MM.1S (cell line): ENCODE measurements at regions not wholly inside any gene's neighbourhood (a gene's known extent, or its start where the extent isn't known, plus 50 kb on each side); places are given as distances from the start of the nearest gene placed in this dataset.

Experiments
- DNase-seq: peaks from one replicate; pipeline ENCODE4 v3.0.0-alpha.2; 2015
- H2AFZ ChIP-seq: fragments of 300-600 bp; sonication (generic); 2 replicates; pipeline ENCODE4 v1.6.0; 2016; ENCODE audit warnings: antibody characterized with exemption, low read length
- H3F3A ChIP-seq: fragments of 300-600 bp; sonication (generic); 2 replicates; pipeline ENCODE4 v1.6.1; 2016; ENCODE audit warnings: mild to moderate bottlenecking, antibody characterized with exemption, low read length, moderate library complexity, mixed read lengths; ENCODE audit not compliant: insufficient read depth
- H3K27ac ChIP-seq: fragments of 300-600 bp; sonication (generic); 2 replicates; pipeline ENCODE4 v1.5.1; 2016; ENCODE audit warnings: mild to moderate bottlenecking, low read length
- H3K27me3 ChIP-seq: fragments of 300-600 bp; sonication (generic); replicated peaks from 2 replicates; pipeline ENCODE4 v1.6.0; 2016; ENCODE audit warnings: low read length; ENCODE audit not compliant: insufficient read depth
- H3K36me3 ChIP-seq: fragments of 300-600 bp; sonication (generic); replicated peaks from 2 replicates; pipeline ENCODE4 v1.6.1; 2016; ENCODE audit warnings: mild to moderate bottlenecking, low read length, mixed read lengths; ENCODE audit not compliant: insufficient read depth
- H3K4me1 ChIP-seq: fragments of 300-600 bp; sonication (generic); 2 replicates; pipeline ENCODE4 v1.6.1; 2016; ENCODE audit warnings: low read length, mixed read lengths
- H3K4me2 ChIP-seq: fragments of 300-600 bp; sonication (generic); 2 replicates; pipeline ENCODE4 v1.6.0; 2016; ENCODE audit warnings: low read depth, low read length
- H3K4me3 ChIP-seq: fragments of 300-600 bp; sonication (generic); 2 replicates; pipeline ENCODE4 v1.5.1; 2016; ENCODE audit warnings: low read length, mixed read lengths
- H3K79me2 ChIP-seq: fragments of 300-600 bp; sonication (generic); 2 replicates; pipeline ENCODE4 v1.6.1; 2016; ENCODE audit warnings: mixed run types, low read length, mixed read lengths
- H3K9ac ChIP-seq: fragments of 300-600 bp; sonication (generic); 2 replicates; pipeline ENCODE4 v1.6.1; 2016; ENCODE audit warnings: low read length, mixed read lengths
- H3K9me2 ChIP-seq: fragments of 300-600 bp; sonication (generic); replicated peaks from 2 replicates; pipeline ENCODE4 v1.6.1; 2016; ENCODE audit warnings: mild to moderate bottlenecking, low read length, mixed read lengths; ENCODE audit not compliant: insufficient read depth
- H3K9me3 ChIP-seq: fragments of 300-600 bp; sonication (generic); replicated peaks from 2 replicates; pipeline ENCODE4 v1.6.1; 2016; ENCODE audit warnings: mild to moderate bottlenecking, low read length, mixed read lengths; ENCODE audit not compliant: insufficient read depth
- H4K20me1 ChIP-seq: fragments of 300-600 bp; sonication (generic); 2 replicates; pipeline ENCODE4 v1.6.1; 2016; ENCODE audit warnings: mild to moderate bottlenecking, low read length, moderate library complexity, mixed read lengths; ENCODE audit not compliant: insufficient read depth
- CTCF ChIP-seq: fragments of 300-600 bp; sonication (generic); IDR thresholded peaks from 2 replicates; pipeline ENCODE4 v1.5.1; 2016; ENCODE audit warnings: antibody characterized with exemption, low read length, mixed read lengths
- EZH2 ChIP-seq: fragments of 300-600 bp; sonication (generic); optimal IDR thresholded peaks from 2 replicates; pipeline ENCODE3; 2017; ENCODE audit warnings: low read depth, mild to moderate bottlenecking, antibody characterized with exemption, low read length, mixed read lengths
- EZH2phosphoT487 ChIP-seq: fragments of 300-600 bp; sonication (generic); IDR thresholded peaks from 2 replicates; pipeline ENCODE4 v1.6.1; 2018; ENCODE audit warnings: antibody characterized with exemption, low read length

GRCh38 chr7:23887660-23888059, 177.6 kb downstream of the STK31 start:
- H4K20me1 ChIP-seq, result no peaks in the 10 kb centered on the region
- no peak overlapping the region for H3K4me2 ChIP-seq
- H3K4me1 ChIP-seq, result no peaks in the 10 kb centered on the region
- H2AFZ ChIP-seq, result no peak overlapping the region
- no peak overlapping the region for H3K9ac ChIP-seq
- no peaks in the 10 kb centered on the region for H3K27me3 ChIP-seq
- no peak overlapping the region for H3K4me3 ChIP-seq
- H3K36me3 ChIP-seq, result no peaks in the 10 kb centered on the region
- H3F3A ChIP-seq, result no peaks in the 10 kb centered on the region
- no peaks in the 10 kb centered on the region for H3K79me2 ChIP-seq
- H3K9me3 ChIP-seq, result no peaks in the 10 kb centered on the region
- TF ChIP-seq EZH2phosphoT487, result no peak
- no peak for TF ChIP-seq EZH2
- TF ChIP-seq CTCF, result no peak
- H3K9me2 ChIP-seq, result no peaks in the 10 kb centered on the region
- no peak overlapping the region for H3K27ac ChIP-seq
- no peak for DNase-seq

- peaks cover 7% of the 10 kb centered on the region for H3K4me1 ChIP-seq
- no peak overlapping the region for H3K9ac ChIP-seq
- H3K9me3 ChIP-seq, result no peaks in the 10 kb centered on the region
- H3K27me3 ChIP-seq, result no peaks in the 10 kb centered on the region
- no peaks in the 10 kb centered on the region for H3K9me2 ChIP-seq
- no peaks in the 10 kb centered on the region for H3F3A ChIP-seq
- no peak overlapping the region for H2AFZ ChIP-seq
- H3K27ac ChIP-seq, result no peak overlapping the region
- no peak for TF ChIP-seq EZH2
- no peaks in the 10 kb centered on the region for H3K79me2 ChIP-seq
- H3K4me3 ChIP-seq, result no peak overlapping the region
- no peaks in the 10 kb centered on the region for H3K36me3 ChIP-seq
- DNase-seq, result no peak
- H4K20me1 ChIP-seq, result no peaks in the 10 kb centered on the region
- no peak overlapping the region for H3K4me2 ChIP-seq
Measured at GRCh38 chr7:23888958-23889357, 178.9 kb downstream of the STK31 start.

- TF ChIP-seq EZH2phosphoT487 (no peak), EZH2 (no peak), CTCF (no peak)
- no peak overlapping the region for H2AFZ ChIP-seq
Measured at GRCh38 chr7:23889566-23889965, 179.5 kb downstream of the STK31 start.

GRCh38 chr7:23892019-23892418, 182.0 kb downstream of the STK31 start:
- Histone ChIP-seq H3K27me3 (no peaks in the 10 kb centered on the region), H2AFZ (no peak overlapping the region), H3K9me3 (no peaks in the 10 kb centered on the region), H3K27ac (no peak overlapping the region), H3K9me2 (no peaks in the 10 kb centered on the region), H3K4me2 (no peak overlapping the region), H3K4me3 (no peak overlapping the region), H4K20me1 (no peaks in the 10 kb centered on the region), H3K79me2 (no peaks in the 10 kb centered on the region), H3K36me3 (no peaks in the 10 kb centered on the region), H3K9ac (no peak overlapping the region), H3K4me1 (peaks cover 17% of the 10 kb centered on the region), H3F3A (peaks cover 9% of the 10 kb centered on the region)
- no peak for DNase-seq
- no peak for TF ChIP-seq CTCF
- no peak for TF ChIP-seq EZH2phosphoT487
- no peak for TF ChIP-seq EZH2

More at GRCh38 chr7:23889566-23889965, 179.5 kb downstream of the STK31 start:
- H3F3A ChIP-seq, result peaks cover 4% of the 10 kb centered on the region; the same call in 1 of the 2 replicates
- peaks cover 11% of the 10 kb centered on the region for H3K4me1 ChIP-seq
- no peak overlapping the region for H3K27ac ChIP-seq
- no peak for DNase-seq
- H3K9me3 ChIP-seq, result no peaks in the 10 kb centered on the region
- no peak overlapping the region for H3K4me2 ChIP-seq
- H3K36me3 ChIP-seq, result no peaks in the 10 kb centered on the region
- H3K79me2 ChIP-seq, result no peaks in the 10 kb centered on the region
- no peaks in the 10 kb centered on the region for H3K9me2 ChIP-seq
- no peak overlapping the region for H3K4me3 ChIP-seq
- no peaks in the 10 kb centered on the region for H3K27me3 ChIP-seq
- no peaks in the 10 kb centered on the region for H4K20me1 ChIP-seq
- no peak overlapping the region for H3K9ac ChIP-seq
